ENCODE measurements at regions not wholly inside any gene's neighbourhood (a gene's known extent, or its start where the extent isn't known, plus 50 kb on each side); places are given as distances from the start of the nearest gene placed in this dataset.

DNA sequence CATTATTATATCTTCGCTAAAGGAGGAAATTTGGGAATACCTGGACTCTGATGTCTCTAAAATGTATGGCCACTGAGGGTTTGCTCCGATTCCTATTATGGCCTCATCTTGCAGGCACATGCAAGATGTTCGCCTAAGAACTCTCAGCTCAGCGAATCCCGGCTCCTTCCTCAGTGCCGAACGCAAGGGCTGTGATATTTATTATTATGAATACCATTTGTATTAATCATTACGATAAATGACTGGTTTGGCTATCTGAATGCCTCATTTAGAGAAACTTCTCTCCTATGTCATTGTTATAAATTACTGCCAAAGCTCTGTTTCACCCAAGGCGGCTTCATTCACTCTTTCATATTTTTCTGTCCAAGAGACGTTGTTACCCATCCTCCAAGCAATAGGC is 369.7 kb upstream of the TSHZ3 start:
- no peak for DNase-seq

DNA sequence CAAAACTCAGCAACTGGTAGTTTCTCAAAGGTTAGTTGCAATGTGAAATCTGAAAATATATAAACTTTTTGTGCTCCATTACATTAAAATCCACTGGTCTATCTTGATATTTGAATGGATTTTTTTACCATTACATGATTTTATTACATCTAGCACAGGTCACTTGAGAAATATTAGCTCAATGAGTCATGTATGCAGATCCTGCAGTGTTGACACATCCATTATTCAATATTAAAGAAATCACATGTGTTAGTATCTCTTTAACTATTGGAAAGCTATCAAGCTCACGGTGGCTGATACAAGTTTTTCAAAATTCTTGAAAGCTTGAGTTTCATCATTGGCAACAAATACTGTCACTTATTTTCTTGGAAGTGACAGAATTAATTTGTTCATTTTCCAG is 373.9 kb upstream of the TSHZ3 start:
- no peak for DNase-seq

DNA sequence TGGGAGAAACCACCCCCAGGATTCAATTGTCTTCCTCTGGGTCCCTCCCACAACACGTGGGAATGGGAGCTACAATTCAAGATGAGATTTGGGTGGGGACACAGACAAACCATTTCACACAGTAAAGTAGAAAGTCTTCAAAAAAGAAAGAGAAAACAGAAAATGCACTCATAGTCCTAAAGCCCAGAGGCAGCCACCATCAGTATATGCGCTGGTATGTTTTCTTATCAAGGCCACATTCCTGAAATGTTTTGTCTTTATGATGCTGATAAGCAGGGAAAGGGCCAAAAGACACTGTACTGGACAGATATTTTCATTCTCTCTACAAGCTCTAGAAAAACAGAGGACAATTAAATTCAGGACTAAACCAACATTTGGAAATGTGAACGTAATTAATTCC is 375.8 kb upstream of the TSHZ3 start:
- no peak for DNase-seq

DNA sequence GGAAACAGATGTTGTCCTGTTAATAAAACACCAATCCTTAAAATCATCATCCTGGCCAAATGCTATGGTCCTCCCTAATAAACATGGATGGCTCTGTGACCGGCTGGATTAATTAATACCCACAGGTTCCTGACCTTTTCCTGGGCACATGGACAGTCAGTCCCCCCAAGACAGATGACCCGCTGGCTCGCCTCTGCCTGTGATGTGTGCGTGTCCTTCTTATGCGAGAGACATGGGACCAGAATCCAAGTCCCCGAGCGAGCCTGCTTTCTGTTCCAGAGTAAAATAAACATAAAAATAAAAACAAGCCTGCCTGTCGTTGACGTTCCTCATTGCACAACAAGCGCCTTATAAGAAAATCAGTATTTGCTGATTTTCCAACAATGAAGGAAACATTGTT is 378.3 kb upstream of the TSHZ3 start:
- no peak for DNase-seq

DNA sequence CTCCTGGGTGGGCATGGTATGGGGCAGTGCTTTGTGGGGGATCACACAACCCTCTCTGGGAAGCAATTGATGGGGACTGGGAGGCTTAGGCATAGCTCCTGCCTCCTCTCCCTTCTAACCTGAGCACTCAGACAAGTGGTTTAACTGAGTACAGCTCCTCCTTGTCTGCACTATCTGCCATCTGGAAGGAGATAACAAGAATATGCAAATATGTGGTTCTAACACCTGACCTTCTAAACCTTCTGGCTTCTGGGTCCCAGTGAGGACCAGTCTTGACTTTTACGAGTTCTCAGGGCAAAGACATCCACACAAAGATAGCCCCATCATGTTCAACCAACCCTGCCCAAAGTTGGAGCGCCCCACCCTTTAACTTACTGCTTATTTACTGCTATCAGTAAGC is 381.0 kb upstream of the TSHZ3 start:
- no peak for DNase-seq

DNA sequence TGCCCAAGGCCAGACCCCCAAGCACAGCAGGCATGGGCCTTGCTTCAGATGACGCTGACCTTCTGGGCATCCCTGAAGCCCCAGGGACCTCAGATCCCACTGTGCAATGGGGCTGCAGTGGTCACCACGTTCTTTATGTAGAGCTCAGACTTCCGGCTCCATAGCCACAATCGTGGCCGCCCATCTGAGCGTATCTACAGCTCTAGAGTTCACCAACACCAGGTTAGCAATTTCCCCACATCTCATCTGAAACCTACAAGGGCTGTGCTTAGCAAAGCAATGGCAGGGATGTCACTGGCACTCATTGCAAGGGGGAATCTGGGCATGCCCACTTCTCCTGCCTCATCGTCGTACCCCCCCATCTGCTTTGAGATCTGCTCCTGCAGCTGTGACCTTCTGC is 384.4 kb upstream of the TSHZ3 start:
- no peak for DNase-seq

DNA sequence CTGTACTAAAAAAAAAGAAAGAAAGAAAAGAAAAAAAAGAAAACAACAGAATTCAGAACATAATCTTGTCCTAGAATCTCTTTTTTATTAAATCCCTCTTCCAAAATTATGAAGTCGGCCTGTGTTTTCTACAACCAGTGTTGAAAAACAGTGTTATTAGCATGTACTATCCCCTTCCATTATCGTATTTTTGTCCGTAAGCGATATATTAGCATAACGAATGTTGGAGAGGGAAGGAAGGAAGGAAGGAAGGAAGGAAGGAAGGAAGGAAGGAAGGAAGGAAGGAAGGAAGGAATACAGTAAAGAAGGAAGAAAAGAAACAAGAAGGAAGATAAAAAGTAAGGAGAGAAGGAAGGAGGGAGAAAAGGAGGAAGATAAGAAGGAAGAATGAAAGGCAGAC is 393.0 kb upstream of the TSHZ3 start:
- DNase-seq = no peak

DNA sequence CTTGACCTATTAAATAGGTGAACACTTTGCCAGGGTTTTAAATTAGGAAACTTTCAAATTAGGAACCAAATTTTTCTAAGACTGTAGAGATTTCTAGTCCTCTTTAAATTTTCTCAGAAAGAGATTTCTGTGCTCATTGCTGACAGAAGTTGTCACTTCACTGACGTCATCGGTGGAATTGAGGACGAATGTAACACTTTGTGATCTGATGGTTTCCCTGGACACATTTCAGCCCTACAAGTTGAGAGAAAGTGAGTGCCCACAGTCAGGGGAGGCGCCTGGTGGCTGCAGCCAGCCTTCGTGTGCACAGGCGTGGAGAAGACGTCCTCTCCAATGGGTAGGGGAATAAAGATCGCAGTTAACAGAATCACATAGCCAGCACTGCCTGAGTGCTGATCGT is 396.5 kb upstream of the TSHZ3 start:
- DNase-seq = no peak

DNA sequence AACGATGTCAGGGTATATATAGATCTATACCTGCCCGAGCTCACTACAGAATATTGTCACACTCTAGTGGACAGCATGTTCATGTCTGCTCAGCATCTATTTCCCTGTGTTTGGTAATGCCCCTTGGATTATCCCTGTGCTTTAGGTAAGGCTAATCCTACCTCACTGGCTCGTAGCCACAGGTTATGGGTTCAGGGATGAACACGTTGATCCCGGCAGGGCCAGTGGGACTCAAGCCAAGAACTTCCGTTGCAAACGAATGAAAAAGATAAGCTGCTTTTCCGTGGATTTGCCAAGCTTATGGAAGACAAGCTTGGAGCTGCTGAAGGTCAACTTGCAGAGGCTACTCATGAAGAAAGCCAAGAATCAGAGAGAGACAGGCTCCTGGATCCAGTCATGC is 400.0 kb upstream of the TSHZ3 start:
- no peak for DNase-seq

DNA sequence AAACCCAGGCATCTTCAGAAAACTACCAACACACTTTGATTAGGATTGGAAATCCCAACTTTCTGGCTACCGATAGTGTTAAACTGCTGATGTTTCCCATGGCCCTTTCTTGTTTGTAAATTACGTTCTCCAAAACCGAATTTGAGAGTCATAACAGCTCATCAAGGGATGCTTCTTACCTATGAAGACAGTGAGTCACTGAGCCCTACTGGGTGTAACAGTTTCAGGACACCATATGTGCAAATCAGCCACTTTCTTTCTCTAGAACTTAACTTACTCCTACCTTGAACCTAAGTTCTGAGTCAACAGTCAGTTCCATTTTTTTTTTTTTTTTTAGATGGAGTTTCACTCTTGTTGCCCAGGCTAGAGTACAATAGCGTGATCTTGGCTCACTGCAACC is 410.1 kb upstream of the TSHZ3 start:
- no peak for DNase-seq

DNA sequence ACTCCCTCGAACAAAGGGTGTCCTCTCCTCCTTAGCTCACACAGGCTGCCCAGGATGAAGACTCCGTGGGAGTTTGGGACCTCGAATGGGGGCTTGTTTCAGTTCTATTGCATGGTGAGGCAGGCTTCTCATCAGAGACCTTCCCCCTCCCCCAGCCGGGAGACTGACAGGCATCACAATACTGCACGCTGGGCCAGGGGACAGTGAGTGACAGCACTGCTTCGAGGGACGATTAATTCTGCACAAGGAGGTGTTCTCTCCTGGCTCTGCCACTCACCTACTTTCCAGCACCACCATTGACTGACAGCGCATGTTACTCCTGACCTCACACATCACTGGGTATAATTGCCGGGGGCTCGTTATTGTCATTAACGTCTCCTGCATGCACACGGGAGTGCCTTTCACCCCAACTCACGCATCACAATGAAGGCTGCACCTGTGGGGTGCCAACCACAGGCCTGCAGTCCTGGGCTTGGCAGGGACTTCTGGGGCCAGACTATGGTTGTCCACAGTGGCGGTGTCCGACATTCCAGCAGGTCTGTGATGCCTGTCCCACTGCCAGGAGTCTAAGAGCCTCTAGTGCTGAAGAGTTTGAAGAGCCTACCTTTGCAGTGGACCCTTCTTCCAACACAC is 412.2 kb upstream of the TSHZ3 start:
- DNase-seq = no peak

DNA sequence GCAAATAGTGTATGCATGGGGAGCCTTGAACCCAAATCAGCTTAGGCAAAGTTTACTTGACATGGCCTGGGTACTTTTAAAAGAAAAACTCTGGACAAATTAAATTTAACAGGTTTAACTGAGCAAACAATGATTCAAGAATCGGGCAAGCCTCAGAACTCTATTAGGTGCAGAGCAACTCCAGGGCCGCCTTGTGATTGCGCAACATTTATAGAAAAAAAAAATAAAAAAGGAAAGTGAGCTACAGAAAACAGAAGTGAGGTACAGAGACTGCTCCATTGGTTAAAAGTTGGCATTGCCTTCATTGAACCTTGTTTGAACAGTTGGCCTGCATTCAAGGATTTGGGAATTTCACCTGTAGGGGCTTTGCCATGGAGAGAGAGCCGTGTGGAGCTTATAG is 421.0 kb upstream of the TSHZ3 start:
- DNase-seq = no peak

DNA sequence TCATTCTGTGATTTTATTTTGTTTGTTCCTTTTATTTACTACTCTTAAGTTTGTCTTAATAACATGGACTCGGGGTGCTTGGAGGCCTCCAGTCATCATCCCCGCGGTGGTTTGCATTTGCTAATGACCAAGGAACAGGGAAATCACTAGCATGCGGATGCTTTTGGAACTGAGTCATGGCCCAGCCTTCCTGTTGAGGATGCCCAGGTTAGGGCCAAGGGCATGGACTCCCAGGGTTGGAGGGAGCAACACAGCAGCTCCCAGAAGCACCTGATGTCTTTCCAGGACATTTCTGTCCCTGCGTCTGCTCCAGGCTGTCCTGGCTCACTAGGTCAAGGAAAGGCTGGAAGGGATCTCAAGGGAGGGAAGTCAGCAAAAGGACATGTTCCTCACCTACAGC is 423.7 kb upstream of the TSHZ3 start:
- DNase-seq = no peak

DNA sequence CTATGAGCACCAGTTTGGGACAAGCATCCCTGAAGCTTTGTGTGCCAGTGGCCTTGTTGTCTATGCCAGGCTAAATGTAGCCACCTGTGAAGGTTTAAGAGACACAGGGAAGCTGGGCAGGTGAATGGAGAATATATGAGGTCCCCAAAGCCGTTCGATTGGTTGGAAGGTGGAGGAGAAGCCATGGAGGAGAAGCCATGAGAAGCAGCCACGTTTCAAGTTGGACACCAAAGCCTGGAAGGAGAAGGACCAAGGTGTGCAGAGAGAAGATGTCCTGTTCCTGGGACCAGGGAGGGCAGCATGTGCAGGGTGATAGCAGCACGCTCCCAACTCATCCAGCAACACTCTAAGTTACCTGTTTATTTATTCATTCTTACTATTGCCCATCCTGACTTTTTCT is 432.3 kb upstream of the TSHZ3 start:
- DNase-seq = no peak

DNA sequence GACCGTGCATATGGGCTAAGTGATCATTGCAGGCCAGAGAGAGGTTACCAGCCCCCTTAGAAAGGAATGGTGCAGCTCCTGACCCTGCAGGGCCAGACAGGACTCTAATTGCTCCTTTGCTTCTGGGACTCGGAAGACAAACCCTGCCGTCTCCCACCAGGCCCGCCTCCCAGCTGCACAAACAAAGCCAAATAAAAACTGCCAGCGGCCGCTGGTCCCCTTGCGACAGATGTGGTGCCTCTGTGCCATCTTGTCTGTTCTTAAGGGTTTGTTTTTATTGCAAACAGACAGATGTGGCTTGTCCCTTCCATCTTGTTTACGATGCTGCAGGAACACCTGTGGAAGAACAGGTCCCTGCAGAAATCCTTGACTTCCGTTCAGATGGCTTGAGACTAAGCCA is 434.4 kb upstream of the TSHZ3 start:
- no peak for DNase-seq

DNA sequence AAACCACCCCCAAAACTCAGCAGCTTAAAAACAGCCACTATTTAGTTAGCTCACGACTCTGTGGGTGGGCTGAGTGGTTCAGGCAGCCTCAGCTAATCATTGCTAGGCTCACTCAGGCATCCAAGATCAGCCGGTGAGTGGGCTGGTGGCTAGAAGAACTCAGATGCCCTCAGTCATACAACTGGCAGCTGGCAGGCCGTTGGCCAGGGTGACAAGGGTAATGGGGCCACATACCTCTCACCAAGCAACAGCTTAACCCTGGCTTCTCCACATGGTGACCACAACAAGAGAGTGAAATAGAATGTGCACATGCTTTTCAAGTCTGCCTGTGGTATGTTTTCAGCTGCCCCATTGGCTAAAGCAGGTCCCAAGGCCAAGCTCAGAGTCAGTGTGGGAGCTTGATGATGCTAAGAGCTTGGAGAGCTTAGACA is 435.4 kb upstream of the TSHZ3 start:
- no peak for DNase-seq

DNA sequence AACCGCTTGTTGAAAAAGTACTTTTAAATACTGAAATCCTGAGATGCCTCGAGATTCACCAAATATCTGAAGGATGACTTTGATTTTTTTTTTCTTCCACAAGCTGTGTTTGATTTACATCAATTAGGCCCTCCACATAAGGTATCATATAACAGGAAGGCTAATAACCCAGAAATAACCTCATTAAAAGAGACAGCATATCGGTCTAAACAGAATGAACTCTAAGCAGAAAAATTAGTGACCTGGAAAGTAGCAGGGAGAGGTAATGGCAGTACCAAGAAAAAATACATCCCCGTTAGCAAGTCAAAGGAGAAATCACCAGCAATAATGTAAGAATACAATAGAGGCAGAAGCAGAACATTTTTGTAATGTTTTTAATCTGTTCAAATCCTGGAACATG is 452.4 kb upstream of the TSHZ3 start:
- no peak for DNase-seq

DNA sequence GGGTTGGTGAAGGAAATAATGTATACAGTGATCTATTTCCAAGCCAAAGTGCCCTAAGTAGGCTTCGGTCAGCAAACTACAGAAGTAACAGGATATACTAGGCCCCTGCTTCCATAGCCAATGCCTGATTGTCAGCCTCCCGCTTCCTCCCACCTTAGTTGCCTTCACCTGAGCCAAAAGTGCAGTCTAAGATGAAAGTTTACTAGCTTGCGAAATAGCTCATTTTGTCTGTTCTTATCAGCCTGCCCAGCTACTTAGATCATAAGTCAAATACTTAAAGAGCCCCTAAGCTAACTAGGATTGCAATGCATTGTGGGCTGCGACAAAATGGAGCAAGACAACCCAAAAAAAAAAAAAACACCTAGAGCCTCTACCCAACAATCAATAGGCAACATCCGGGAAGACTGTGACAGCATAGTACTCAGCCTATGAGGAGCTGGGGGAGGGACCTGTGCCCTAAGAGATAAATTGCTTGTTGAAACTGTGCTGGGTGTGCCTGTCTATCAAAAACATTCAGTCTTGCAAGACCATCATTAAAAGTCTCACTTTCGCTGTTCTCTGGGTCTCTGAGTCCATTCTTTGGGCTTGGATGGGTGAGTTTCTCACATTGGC is 454.7 kb upstream of the TSHZ3 start:
- DNase-seq = no peak

DNA sequence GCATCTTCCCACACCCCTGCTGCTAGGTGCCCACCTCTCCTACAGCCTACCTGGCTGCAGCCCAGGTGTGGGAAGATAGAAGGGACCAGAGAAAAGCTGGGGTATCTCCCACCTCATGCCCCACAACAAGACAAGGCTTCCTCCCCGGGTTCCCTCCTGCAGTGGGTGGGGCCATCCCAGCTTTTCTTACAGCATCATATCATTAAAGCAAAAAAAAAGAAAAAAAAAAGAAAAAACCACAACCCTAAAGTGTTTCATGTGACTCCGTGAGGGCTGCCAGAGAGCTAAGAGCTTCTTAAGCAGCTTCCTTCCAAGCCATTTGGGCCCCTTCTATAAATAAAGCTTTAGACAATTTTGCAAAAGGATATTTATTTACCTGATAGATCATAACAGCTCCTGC is 455.4 kb upstream of the TSHZ3 start:
- DNase-seq = no peak

DNA sequence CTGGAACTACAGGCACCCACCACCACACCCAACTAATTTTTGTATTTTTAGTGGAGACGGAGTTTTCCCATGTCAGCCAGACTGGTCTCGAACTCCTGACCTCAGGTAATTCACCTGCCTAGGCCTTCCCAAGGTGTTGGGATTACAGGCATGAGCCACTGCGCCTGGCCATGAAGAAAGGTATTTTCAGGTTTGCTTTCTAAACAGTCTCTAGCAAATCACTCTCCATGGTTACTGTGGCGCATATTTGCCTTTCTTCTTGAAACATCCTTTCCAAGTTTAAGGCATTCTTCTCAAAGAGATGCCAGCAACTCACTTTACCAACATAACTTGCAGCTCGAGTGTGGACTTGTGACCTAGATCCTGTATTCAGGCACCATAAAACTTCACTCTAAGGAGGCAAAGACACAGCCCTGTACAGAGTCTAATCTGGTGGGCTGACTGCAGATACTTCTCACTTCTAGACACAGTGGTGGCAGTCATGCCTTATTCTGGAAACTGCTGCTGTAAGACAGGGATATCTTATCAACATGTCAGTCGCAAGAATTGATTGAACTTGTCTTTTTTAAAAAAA is 461.4 kb upstream of the TSHZ3 start:
- DNase-seq = no peak

DNA sequence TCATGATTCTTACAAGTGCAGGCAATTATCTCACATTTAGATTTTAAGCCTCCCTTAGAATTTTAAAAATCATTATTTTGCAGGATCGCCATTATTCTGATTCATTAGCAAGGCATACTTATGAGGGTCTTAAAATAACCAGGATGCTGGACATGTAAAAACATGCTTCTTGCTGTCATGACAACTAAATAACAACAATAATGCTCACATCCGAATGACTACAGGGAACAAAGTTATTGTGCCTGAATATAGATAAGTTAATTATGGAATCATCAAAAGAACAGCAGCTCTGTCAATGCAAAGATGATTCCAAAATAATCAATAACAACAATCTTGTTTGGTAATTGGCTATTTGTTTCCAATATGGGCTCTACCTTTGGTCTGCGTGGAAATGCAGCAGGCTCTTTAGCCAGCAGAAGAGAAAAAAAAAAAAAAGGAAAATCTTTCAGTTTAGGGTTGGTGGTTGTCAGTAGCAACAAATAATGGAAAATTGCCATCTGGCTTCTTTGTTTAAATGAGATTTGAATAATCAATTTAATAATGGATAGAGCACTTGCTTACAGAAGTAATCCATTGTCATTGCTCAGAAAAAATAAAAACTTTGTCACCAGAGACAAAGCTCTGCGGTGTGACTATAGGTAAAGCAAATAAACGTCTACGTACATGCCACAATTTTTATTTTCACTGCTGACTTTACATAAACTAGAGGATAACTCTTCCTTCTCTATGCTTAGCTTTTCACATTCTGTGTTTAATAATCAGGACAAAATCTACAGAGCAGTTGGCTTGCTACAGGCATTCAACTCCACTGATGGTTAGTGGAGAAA is 468.9 kb upstream of the TSHZ3 start:
- no peak for DNase-seq

DNA sequence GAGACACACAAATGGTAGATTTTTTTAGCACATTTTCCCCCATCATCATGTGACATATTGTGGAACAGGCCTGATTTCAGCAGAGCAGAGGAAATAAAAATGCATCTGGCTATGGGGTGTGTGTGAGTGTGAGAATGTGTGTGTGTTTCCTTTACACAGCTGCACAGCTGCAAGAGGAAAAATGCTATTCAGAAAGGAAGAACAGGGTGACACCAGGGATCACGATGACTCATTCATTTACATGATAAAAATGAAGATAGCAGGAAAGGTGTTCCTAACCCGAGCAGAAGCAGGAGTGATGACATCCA is 469.5 kb upstream of the TSHZ3 start:
- no peak for DNase-seq

DNA sequence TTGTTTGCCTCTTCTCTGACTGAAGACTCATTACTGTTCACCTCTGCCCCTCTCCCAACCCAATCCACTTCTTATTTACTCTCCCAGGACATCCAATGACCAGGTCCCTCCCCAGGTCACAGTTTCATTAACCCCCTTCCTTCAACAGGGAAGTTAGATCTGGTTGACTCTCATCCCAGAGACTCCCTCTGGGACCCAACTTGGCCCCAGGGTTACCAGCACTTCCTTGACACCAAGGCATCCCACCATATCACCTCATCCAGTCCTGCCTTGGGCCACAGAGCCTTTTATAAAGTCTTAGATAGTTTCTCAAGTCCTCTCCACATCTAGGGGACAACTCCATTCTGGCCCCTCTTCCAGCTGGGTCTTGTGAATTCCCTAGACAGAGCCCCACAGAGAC is 470.6 kb upstream of the TSHZ3 start:
- no peak for DNase-seq

DNA sequence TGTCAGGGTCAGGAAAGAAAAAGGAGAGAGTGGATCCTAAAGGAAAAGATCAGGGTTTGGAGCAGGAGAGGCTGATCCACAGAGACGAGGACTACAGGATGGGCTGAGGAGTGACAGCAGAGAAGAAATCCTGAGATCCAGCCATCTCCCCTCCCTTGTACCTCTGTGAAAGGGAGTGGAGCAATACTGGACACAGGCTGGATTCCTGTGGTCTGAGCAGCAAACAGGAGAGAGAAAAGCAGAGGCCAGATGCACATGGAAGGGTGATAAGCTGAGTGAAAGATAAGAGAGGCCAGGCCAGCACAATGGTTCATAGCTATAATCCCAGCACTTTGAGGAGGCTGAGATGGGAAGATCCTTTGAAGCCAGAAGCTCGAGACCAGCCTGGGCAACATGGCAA is 472.1 kb upstream of the TSHZ3 start:
- no peak for DNase-seq

Measured in amniotic stem cell (primary cell).